ENCODE measurements at regions not wholly inside any gene's neighbourhood (a gene's known extent, or its start where the extent isn't known, plus 50 kb on each side); places are given as distances from the start of the nearest gene placed in this dataset.

- H3K23ac ChIP-seq (ENCODE audit: insufficient read length, low read depth, low read length) = no peak overlapping the region
- no peak overlapping the region for H3K56ac ChIP-seq (ENCODE audit: insufficient read length, low read depth, low read length)
- TF ChIP-seq CTCF (conservative IDR thresholded peaks at IDR 0.05) = no peak
- no peaks in the 10 kb centered on the region for H3K36me3 Mint-ChIP-seq (ENCODE audit: insufficient read depth in 1 of 3, low read depth in 3 of 3)
- no peaks in the 10 kb centered on the region for H3K79me1 ChIP-seq (ENCODE audit: insufficient read depth, low read depth, low read length, poor library complexity, severe bottlenecking)
- no peak overlapping the region for H2BK20ac ChIP-seq (ENCODE audit: low read depth, low read length, poor library complexity, severe bottlenecking)
- no peak overlapping the region for H3K4me3 Mint-ChIP-seq
- no peaks in the 10 kb centered on the region for H3K9me3 Mint-ChIP-seq
- no peak overlapping the region for H3K14ac ChIP-seq (ENCODE audit: insufficient read depth, low read length)
- no peak overlapping the region for H2BK120ac ChIP-seq (ENCODE audit: low read depth, low read length, poor library complexity, severe bottlenecking)
- H3K18ac ChIP-seq (ENCODE audit: insufficient read length, low read depth, low read length) = no peak overlapping the region
- no CpG with 5 or more reads among the region's 7 CpGs for WGBS (ENCODE audit: extremely low coverage, insufficient read length, low lambda C conversion rate)
- H4K5ac ChIP-seq (ENCODE audit: insufficient read length, low read depth, low read length) = no peak overlapping the region
- H2BK12ac ChIP-seq (ENCODE audit: insufficient read length, low read depth, low read length) = no peak overlapping the region
- H3T11ph ChIP-seq (ENCODE audit: low read length) = no peak overlapping the region
- no peaks in the 10 kb centered on the region for H4K20me1 ChIP-seq (ENCODE audit: control insufficient read depth, insufficient read depth, insufficient read length)
- H3K9me3 ChIP-seq (ENCODE audit: control insufficient read depth, low read depth, low read length) = no peaks in the 10 kb centered on the region
- H2BK15ac ChIP-seq (ENCODE audit: low read depth, low read length) = no peak overlapping the region
- H2BK5ac ChIP-seq (ENCODE audit: insufficient read length, low read length) = no peak overlapping the region
- H3K79me2 ChIP-seq (ENCODE audit: insufficient read depth, low read length) = no peaks in the 10 kb centered on the region
- H2AFZ ChIP-seq (ENCODE audit: low read length) = no peak overlapping the region
- no peak overlapping the region for H2AK5ac ChIP-seq (ENCODE audit: insufficient read length, low read length)
- no peaks in the 10 kb centered on the region; the same call in 1 of the 2 replicates for H3K4me1 ChIP-seq (ENCODE audit: insufficient read depth, low read length)
- H3K23me2 ChIP-seq (ENCODE audit: insufficient read length, low read depth, low read length, poor library complexity, severe bottlenecking) = no peaks in the 10 kb centered on the region
- no peak overlapping the region for H3K4me2 ChIP-seq (ENCODE audit: insufficient read depth, insufficient read length, low read length)
- H3K27ac Mint-ChIP-seq = no peak overlapping the region
- H4K8ac ChIP-seq (replicated peaks; ENCODE audit: insufficient read length, low read depth, low read length) = no peak overlapping the region
- DNase-seq = no peak
- H4K91ac ChIP-seq (ENCODE audit: insufficient read length, low read depth, low read length) = no peak overlapping the region
- H3K27ac ChIP-seq (ENCODE audit: insufficient read length, low read depth, low read length) = no peak overlapping the region
- no peak overlapping the region for H3K9ac ChIP-seq (ENCODE audit: extremely low read depth, insufficient read length, low read length)
- no peak overlapping the region for H3K4ac ChIP-seq (ENCODE audit: low read depth, low read length)
- H3K4me1 Mint-ChIP-seq = peaks cover 9% of the 10 kb centered on the region in 2 experiments
- no peaks in the 10 kb centered on the region for H3K27me3 ChIP-seq (ENCODE audit: insufficient read depth, low read length)
- H3K27me3 Mint-ChIP-seq (ENCODE audit: low read depth) = no peaks in the 10 kb centered on the region
These were observed 73.5 kb upstream of the EMCN start for GRCh38 chr4:100591161-100591876.

All from H9 (cell line).